ENCODE measurements at regions not wholly inside any gene's neighbourhood (a gene's known extent, or its start where the extent isn't known, plus 50 kb on each side); places are given as distances from the start of the nearest gene placed in this dataset.

- no peak for DNase-seq
These were observed 237.2 kb upstream of the DPH6 start for GRCh38 chr15:35783203-35783602.

- DNase-seq: peak; percentile 65
These were observed 238.8 kb upstream of the DPH6 start for GRCh38 chr15:35784745-35785144.

GRCh38 chr15:35810007-35810406 lies 264.0 kb upstream of the DPH6 start:
- DNase-seq: no peak

GRCh38 chr15:35813573-35813972 lies 267.6 kb upstream of the DPH6 start:
- no peak for DNase-seq

GRCh38 chr15:35818846-35819245 lies 272.9 kb upstream of the DPH6 start:
- DNase-seq: no peak

- no peak for DNase-seq
These were observed 276.2 kb upstream of the DPH6 start for GRCh38 chr15:35822153-35822552.

- DNase-seq: no peak
These were observed 281.2 kb upstream of the DPH6 start for GRCh38 chr15:35827141-35827540.

- no peak for DNase-seq
These were observed 281.9 kb upstream of the DPH6 start for GRCh38 chr15:35827911-35828310.

- DNase-seq: no peak
These were observed 287.6 kb upstream of the DPH6 start for GRCh38 chr15:35833581-35833980.

- no peak for DNase-seq
These were observed 288.4 kb upstream of the DPH6 start for GRCh38 chr15:35834216-35834830.

GRCh38 chr15:35834866-35835265 lies 288.9 kb upstream of the DPH6 start:
- DNase-seq: no peak

GRCh38 chr15:35838424-35839111 lies 292.6 kb upstream of the DPH6 start:
- DNase-seq: no peak

GRCh38 chr15:35842631-35843030 lies 296.7 kb upstream of the DPH6 start:
- no peak for DNase-seq

GRCh38 chr15:35843498-35843897 lies 297.5 kb upstream of the DPH6 start:
- DNase-seq: no peak

- DNase-seq: no peak
These were observed 304.3 kb upstream of the DPH6 start for GRCh38 chr15:35850284-35850683.

GRCh38 chr15:35851491-35851890 lies 305.5 kb upstream of the DPH6 start:
- no peak for DNase-seq

GRCh38 chr15:35852818-35853624 lies 307.1 kb upstream of the DPH6 start:
- no peak for DNase-seq

GRCh38 chr15:35854316-35854715 lies 308.4 kb upstream of the DPH6 start:
- no peak for DNase-seq

- DNase-seq: no peak
These were observed 311.7 kb upstream of the DPH6 start for GRCh38 chr15:35857567-35858226.

- DNase-seq: no peak
These were observed 312.7 kb upstream of the DPH6 start for GRCh38 chr15:35858707-35859106.

- DNase-seq: no peak
These were observed 317.7 kb upstream of the DPH6 start for GRCh38 chr15:35863655-35864054.

- no peak for DNase-seq
These were observed 321.4 kb upstream of the DPH6 start for GRCh38 chr15:35867356-35867755.

GRCh38 chr15:35871282-35871681 lies 325.3 kb upstream of the DPH6 start:
- no peak for DNase-seq

GRCh38 chr15:35871812-35872211 lies 325.8 kb upstream of the DPH6 start:
- no peak for DNase-seq

Measured in NCI-H1105 treated with DMSO at 0.1 percent for 48 hours (cell line).